ENCODE measurements at regions not wholly inside any gene's neighbourhood (a gene's known extent, or its start where the extent isn't known, plus 50 kb on each side); places are given as distances from the start of the nearest gene placed in this dataset.

GRCh38 chr7:142611566-142612236, 137.6 kb upstream of the PRSS1 start:
- TF ChIP-seq POLR2AphosphoS5 (IDR thresholded peaks at IDR 0.05), result no peak
- no peak for TF ChIP-seq CTCF (IDR thresholded peaks at IDR 0.05)
